SK-N-SH treated with all-trans-retinoic acid at 6 μM for 48 hours (cell line): ENCODE measurements at regions not wholly inside any gene's neighbourhood (a gene's known extent, or its start where the extent isn't known, plus 50 kb on each side); places are given as distances from the start of the nearest gene placed in this dataset.

Source experiments
- BACH2 ChIP-seq: fragments of 250-450 bp; sonication (Bioruptor Pico); IDR thresholded peaks from 2 replicates; pipeline ENCODE4 v1.9.0; 2021; ENCODE audit warnings: mild to moderate bottlenecking, borderline replicate concordance
- ISL1 ChIP-seq: fragments of 250-450 bp; sonication (Bioruptor Pico); IDR thresholded peaks from 2 replicates; pipeline ENCODE4 v2.1.2; 2022; ENCODE audit warnings: mild to moderate bottlenecking, moderate library complexity
- OSR1 ChIP-seq: fragments of 250-450 bp; sonication (Bioruptor Pico); IDR thresholded peaks from 2 replicates; pipeline ENCODE4 v1.8.0; 2022; ENCODE audit warnings: moderate library complexity, mild to moderate bottlenecking, inconsistent platforms
- PPARA ChIP-seq: fragments of 250-450 bp; sonication (Bioruptor Pico); IDR thresholded peaks from 2 replicates; pipeline ENCODE4 v1.5.0; 2020; ENCODE audit warnings: mild to moderate bottlenecking, borderline replicate concordance
- SNAI2 ChIP-seq: fragments of 250-450 bp; sonication (Bioruptor Pico); IDR thresholded peaks from 2 replicates; pipeline ENCODE4 v1.5.0; 2020; ENCODE audit warnings: mild to moderate bottlenecking, moderate library complexity
- ZC3H10 ChIP-seq: fragments of 250-450 bp; sonication (Bioruptor Pico); IDR thresholded peaks from 2 replicates; pipeline ENCODE4 v1.5.1; 2021; ENCODE audit warnings: mild to moderate bottlenecking, moderate library complexity
- ZFP3 ChIP-seq: fragments of 250-450 bp; sonication (Bioruptor Pico); IDR thresholded peaks from 2 replicates; pipeline ENCODE4 v1.5.0; 2020; ENCODE audit warnings: mild to moderate bottlenecking, moderate library complexity
- ZFP30 ChIP-seq: fragments of 450-650 bp; formaldehyde crosslinking; IDR thresholded peaks from 2 replicates; pipeline ENCODE4 v1.5.0; 2022; ENCODE audit warnings: mild to moderate bottlenecking, moderate library complexity
- TF ChIP-seq, protein P1 (sequence below): fragments of 250-450 bp; sonication (Bioruptor Pico); IDR thresholded peaks from 2 replicates; pipeline ENCODE4 v1.5.1; 2021; ENCODE audit warnings: mild to moderate bottlenecking, moderate library complexity
- TF ChIP-seq, protein P2 (sequence below): fragments of 250-450 bp; sonication (Bioruptor Pico); IDR thresholded peaks from 2 replicates; pipeline ENCODE4 v1.8.0; 2021; ENCODE audit warnings: low read depth, mild to moderate bottlenecking, moderate library complexity, borderline replicate concordance

DNA sequence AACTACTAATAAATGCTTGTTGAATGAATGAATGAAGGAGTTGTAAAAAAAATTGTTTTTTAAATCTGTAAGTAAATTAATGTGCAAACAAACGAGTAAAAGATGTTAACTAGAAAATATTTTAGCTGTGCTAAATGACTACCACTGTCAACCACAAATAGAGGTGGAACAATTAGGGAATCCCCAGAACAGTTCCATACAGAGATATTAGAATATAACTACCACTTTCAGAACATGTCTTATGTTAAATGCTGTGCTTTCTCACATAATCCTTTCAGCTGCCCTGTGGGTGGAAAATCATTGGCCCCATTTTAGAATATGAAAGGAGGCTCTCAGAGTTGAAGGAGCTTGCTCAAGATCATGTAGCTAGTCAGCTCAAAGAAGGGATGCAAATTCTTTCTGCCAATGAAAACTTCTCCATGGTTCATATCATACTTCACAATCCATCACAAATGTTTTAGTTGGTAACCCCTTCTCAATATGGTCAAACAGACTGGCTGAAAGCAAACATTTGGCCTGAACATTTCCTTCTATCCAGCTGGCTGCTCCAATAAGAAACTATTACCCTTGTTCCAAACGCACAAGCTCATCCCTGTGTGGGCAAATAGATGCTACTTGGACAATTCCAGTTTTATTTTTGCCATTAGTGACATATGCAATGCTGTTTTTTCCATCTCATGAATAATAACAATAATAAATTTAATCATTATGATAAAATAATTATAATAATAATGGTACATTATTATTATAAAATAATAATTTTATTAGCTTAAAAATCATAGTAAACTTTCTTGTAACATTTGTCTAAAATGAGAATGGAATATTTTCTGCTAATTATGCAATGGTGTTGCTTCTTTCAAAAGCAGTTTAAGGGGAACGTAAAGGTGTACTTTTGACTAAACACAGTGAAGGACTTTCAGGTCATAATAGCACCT lies 290.4 kb upstream of the STT3B start:
- TF ChIP-seq ISL1 (no peak), SNAI2 (CRISPR knock-in tag) (no peak), OSR1 (CRISPR knock-in tag) (no peak), ZFP3 (CRISPR knock-in tag) (no peak), BACH2 (CRISPR knock-in tag) (no peak), ZFP30 (CRISPR knock-in tag) (no peak), PPARA (CRISPR knock-in tag) (no peak), ZC3H10 (CRISPR knock-in tag) (no peak)
- TF ChIP-seq, protein P1, sequence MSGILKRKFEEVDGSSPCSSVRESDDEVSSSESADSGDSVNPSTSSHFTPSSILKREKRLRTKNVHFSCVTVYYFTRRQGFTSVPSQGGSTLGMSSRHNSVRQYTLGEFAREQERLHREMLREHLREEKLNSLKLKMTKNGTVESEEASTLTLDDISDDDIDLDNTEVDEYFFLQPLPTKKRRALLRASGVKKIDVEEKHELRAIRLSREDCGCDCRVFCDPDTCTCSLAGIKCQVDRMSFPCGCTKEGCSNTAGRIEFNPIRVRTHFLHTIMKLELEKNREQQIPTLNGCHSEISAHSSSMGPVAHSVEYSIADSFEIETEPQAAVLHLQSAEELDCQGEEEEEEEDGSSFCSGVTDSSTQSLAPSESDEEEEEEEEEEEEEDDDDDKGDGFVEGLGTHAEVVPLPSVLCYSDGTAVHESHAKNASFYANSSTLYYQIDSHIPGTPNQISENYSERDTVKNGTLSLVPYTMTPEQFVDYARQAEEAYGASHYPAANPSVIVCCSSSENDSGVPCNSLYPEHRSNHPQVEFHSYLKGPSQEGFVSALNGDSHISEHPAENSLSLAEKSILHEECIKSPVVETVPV (CRISPR knock-in tag), result no peak
- TF ChIP-seq, protein P2, sequence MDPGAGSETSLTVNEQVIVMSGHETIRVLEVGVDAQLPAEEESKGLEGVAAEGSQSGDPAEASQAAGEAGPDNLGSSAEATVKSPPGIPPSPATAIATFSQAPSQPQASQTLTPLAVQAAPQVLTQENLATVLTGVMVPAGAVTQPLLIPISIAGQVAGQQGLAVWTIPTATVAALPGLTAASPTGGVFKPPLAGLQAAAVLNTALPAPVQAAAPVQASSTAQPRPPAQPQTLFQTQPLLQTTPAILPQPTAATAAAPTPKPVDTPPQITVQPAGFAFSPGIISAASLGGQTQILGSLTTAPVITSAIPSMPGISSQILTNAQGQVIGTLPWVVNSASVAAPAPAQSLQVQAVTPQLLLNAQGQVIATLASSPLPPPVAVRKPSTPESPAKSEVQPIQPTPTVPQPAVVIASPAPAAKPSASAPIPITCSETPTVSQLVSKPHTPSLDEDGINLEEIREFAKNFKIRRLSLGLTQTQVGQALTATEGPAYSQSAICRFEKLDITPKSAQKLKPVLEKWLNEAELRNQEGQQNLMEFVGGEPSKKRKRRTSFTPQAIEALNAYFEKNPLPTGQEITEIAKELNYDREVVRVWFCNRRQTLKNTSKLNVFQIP (CRISPR knock-in tag), result no peak
